Stimulated activated effector memory CD8-positive, alpha-beta T cell treated with anti-CD3 and anti-CD28 coated beads, Interleukin-12 subunit alpha, Interleukin-12 subunit beta, amount 100 ng/mL, for 72 hours (primary cell): ENCODE measurements at regions not wholly inside any gene's neighbourhood (a gene's known extent, or its start where the extent isn't known, plus 50 kb on each side); places are given as distances from the start of the nearest gene placed in this dataset.
"Not testable (repeated sequence)": the region's sequence is repeated elsewhere in the genome, so short reads cannot be mapped to it uniquely, and the experiment has no call there.

ENCODE experiments used
- ATAC-seq: fragments of 150-1000 bp; cut with Tn5 transposase; 2 replicates; pipeline ENCODE4 v1.10.0; 2021
- DNase-seq, 2 donors: peaks; one replicate each; pipeline ENCODE4 v3.0.0; 2021 to 2022; ENCODE audit warnings: low spot score in 2 of 2
- H3K27ac Mint-ChIP-seq: one replicate; pipeline ENCODE4 v1.8.0; 2022; ENCODE audit warnings: mild to moderate bottlenecking, mixed read lengths
- H3K36me3 Mint-ChIP-seq: one replicate; pipeline ENCODE4 v1.8.0; 2022; ENCODE audit warnings: mild to moderate bottlenecking, mixed read lengths
- H3K4me1 Mint-ChIP-seq: one replicate; pipeline ENCODE4 v1.8.0; 2022; ENCODE audit warnings: mixed read lengths
- H3K4me3 Mint-ChIP-seq: one replicate; pipeline ENCODE4 v1.8.0; 2022; ENCODE audit warnings: mild to moderate bottlenecking, mixed read lengths
- H3K9me3 Mint-ChIP-seq: one replicate; pipeline ENCODE4 v1.8.0; 2022; ENCODE audit warnings: mixed read lengths

GRCh38 chr1:111063595-111063994 lies 76.3 kb downstream of the DRAM2 start:
- ATAC-seq (no peak), DNase-seq (no peak)
- H3K9me3 Mint-ChIP-seq = peaks cover 25% of the 10 kb centered on the region
- no peak overlapping the region for H3K27ac Mint-ChIP-seq
- H3K36me3 Mint-ChIP-seq = no peaks in the 10 kb centered on the region
- no peaks in the 10 kb centered on the region for H3K4me1 Mint-ChIP-seq
- no peak overlapping the region for H3K4me3 Mint-ChIP-seq

- Mint-ChIP-seq H3K36me3 (no peaks in the 10 kb centered on the region), H3K27ac (no peak overlapping the region), H3K4me1 (no peaks in the 10 kb centered on the region), H3K9me3 (peaks cover 20% of the 10 kb centered on the region), H3K4me3 (no peak overlapping the region)
- ATAC-seq (no peak), DNase-seq (no peak)
Measured at GRCh38 chr1:111062624-111063023, 77.3 kb downstream of the DRAM2 start.

DNA sequence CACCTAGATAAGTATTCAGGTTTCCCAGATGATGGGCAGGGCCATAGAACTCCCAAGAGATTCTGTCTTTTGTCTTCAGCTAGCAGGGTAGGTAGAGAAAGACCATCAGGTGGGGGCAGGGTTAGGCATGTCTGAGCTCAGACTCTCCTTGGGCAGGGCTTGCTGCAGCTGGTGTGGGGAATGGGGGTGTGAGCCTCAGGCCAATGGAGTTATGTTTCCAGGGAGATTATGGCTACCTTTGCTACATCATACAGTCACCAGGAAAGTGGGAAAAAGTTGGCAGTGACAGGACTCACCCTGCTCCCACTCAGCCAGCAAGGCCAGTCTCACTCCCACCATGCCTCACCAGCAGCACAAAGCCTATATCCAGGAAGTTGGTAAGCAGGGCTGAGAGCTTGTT lies 77.8 kb downstream of the DRAM2 start:
- ATAC-seq (no peak), DNase-seq (no peak)
- Mint-ChIP-seq H3K4me1 (no peaks in the 10 kb centered on the region), H3K9me3 (peaks cover 20% of the 10 kb centered on the region), H3K36me3 (no peaks in the 10 kb centered on the region), H3K27ac (no peak overlapping the region), H3K4me3 (no peak overlapping the region)

DNA sequence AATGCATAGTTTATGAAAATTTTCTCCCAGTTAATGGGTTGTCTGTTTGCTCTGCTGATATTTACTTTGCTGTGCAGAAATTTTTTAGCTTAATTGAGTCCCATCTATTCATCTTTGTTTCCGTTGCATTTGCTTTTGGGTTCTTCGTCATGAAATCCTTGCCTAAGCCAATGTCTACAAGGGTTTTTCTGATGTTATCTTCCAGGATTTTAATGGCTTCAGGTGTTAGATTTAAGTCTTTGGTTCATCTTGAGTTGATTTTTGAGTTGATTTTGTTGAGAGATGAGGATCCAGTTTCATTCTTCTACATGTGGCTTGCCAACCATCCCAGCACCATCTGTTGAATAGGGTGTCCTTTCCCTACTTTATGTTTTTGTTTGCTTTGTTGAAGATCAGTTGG lies 85.2 kb downstream of the DRAM2 start:
- Mint-ChIP-seq H3K27ac (no peak overlapping the region), H3K36me3 (no peaks in the 10 kb centered on the region), H3K4me3 (no peak overlapping the region), H3K4me1 (no peaks in the 10 kb centered on the region), H3K9me3 (no peaks in the 10 kb centered on the region)
- DNase-seq (no peak), ATAC-seq (no peak)

- DNase-seq = no peak
- no peak overlapping the region for H3K27ac Mint-ChIP-seq
- H3K4me3 Mint-ChIP-seq = no peak overlapping the region
- no peaks in the 10 kb centered on the region for H3K36me3 Mint-ChIP-seq
- no peaks in the 10 kb centered on the region for H3K4me1 Mint-ChIP-seq
- H3K9me3 Mint-ChIP-seq = no peaks in the 10 kb centered on the region
- ATAC-seq = no peak
Measured at GRCh38 chr1:111052246-111052645, 87.6 kb downstream of the DRAM2 start.

DNA sequence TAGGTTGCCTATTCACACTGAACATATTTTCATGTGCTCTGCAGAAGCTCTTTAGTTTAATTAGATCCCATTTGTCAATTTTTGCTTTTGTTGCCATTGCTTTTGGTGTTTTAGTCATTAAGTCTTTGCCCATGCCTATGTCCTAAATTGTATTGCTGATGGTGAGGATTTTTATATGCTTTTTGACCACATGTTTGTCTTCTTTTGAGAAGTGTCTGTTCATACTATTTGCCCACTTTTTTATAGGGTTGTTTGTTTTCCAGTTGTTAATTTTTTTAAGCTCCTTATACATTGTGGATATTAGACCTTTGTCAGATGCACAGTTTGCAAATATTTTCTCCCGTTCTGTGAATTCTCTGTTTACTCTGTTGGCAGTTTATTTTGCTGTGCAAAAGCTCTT lies 84.5 kb upstream of the LRIF1 start:
- not testable (repeated sequence) for H3K4me3 Mint-ChIP-seq, DNase-seq, H3K4me1 Mint-ChIP-seq, H3K27ac Mint-ChIP-seq, H3K36me3 Mint-ChIP-seq, H3K9me3 Mint-ChIP-seq, ATAC-seq

DNA sequence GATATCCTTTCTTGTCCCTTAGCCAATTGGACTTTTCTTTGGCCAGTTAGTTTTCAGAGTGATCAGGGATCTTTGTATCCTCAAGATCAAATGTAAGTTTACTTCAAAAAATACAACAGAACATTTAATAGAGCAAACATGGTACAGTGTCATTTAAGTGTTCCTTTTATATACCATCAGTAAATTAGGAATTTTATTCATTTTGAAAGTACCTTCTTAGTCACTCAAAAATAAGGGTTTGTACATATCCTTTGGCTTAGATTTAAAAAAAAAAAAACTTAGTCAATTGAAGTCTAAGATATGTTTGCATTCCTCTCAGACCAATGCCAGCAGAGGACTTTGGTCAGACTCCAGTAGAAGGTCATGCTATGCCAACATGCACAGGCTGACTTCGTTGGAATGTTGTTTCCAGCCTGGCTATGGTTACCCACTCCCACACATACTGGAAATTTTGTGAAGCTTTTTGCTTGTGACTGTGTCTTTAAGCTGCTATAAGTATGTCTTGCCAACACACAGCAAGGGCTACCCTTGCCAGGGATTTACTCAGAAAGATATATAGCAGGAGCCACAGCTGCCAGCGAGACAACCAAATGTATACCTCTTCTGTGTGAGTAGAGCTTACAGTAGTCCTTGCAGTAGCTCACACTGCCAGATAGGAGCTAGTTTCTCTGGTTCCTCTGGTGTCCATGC lies 81.5 kb upstream of the LRIF1 start:
- Mint-ChIP-seq H3K36me3 (no peaks in the 10 kb centered on the region), H3K4me1 (no peaks in the 10 kb centered on the region), H3K4me3 (no peak overlapping the region), H3K27ac (no peak overlapping the region), H3K9me3 (no peaks in the 10 kb centered on the region)
- ATAC-seq = peak; percentile 16
- DNase-seq = no peak

- Mint-ChIP-seq H3K9me3 (no peaks in the 10 kb centered on the region), H3K27ac (no peak overlapping the region), H3K4me3 (no peak overlapping the region), H3K4me1 (no peaks in the 10 kb centered on the region), H3K36me3 (no peaks in the 10 kb centered on the region)
- ATAC-seq (no peak), DNase-seq (peak in 1 of 2 donors; percentile 12)
Measured at GRCh38 chr1:111032295-111032897, 68.7 kb upstream of the LRIF1 start.

DNA sequence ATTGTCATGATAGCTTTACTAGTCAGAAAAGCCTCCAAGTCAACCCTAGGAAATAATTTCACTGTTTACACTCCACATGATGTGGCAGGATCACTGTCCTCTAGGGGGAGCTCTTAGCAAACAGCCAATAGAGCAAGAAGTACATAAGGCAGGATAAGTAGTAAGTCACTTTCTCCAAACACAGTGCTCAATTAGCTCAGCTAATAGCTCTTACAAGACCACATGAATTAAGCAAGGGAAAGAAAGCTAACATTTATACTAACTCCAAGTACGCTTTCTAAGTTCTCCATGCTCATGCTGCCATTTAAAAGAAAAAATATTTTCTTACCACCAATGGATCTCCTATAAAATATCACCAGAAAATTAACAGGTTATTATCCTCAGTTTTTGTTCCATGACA lies 66.9 kb upstream of the LRIF1 start:
- Mint-ChIP-seq H3K4me3 (no peak overlapping the region), H3K4me1 (no peaks in the 10 kb centered on the region), H3K27ac (no peak overlapping the region), H3K9me3 (no peaks in the 10 kb centered on the region), H3K36me3 (no peaks in the 10 kb centered on the region)
- peak; percentile 18 to 69 for DNase-seq
- ATAC-seq = peak; percentile 70

DNA sequence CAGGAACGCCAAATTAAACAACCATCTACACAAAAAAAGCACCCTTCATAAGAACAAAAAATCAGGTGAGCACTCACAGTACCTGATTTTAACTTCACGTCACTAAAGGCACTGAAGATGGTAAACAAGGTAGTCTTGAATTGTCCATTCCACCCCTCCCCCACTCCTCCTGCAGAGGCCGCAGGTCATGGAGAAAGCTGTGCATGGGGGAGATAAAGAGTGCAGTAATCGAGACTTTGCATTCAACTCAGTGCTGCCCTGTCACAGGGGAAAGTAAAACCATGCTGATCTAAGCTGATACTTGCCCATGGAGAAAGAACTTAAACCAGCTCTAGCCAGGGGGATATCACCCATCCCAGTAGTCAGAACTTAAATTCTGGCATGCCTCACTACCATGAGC lies 61.4 kb upstream of the LRIF1 start:
- ATAC-seq (no peak), DNase-seq (no peak)
- Mint-ChIP-seq H3K27ac (no peak overlapping the region), H3K36me3 (no peaks in the 10 kb centered on the region), H3K4me1 (no peaks in the 10 kb centered on the region), H3K9me3 (no peaks in the 10 kb centered on the region), H3K4me3 (no peak overlapping the region)

GRCh38 chr1:111015222-111015621 lies 51.5 kb upstream of the LRIF1 start:
- no peak overlapping the region for H3K27ac Mint-ChIP-seq
- no peak overlapping the region for H3K4me3 Mint-ChIP-seq
- no peak for DNase-seq
- ATAC-seq = no peak
- no peaks in the 10 kb centered on the region for H3K36me3 Mint-ChIP-seq
- H3K9me3 Mint-ChIP-seq = no peaks in the 10 kb centered on the region
- no peaks in the 10 kb centered on the region for H3K4me1 Mint-ChIP-seq
